ENCODE measurements at regions not wholly inside any gene's neighbourhood (a gene's known extent, or its start where the extent isn't known, plus 50 kb on each side); places are given as distances from the start of the nearest gene placed in this dataset.

- no peak for TF ChIP-seq CTCF (IDR thresholded peaks at IDR 0.05)
- no peak for TF ChIP-seq POLR2A (IDR thresholded peaks at IDR 0.05)
Measured at GRCh38 chr10:29189256-29189655, 99.6 kb upstream of the LYZL1 start.
